Immature natural killer cell (primary cell): ENCODE measurements at regions not wholly inside any gene's neighbourhood (a gene's known extent, or its start where the extent isn't known, plus 50 kb on each side); places are given as distances from the start of the nearest gene placed in this dataset.

ENCODE experiments used
- DNase-seq, 3 donors: peaks; one replicate each; pipeline ENCODE4 v3.0.0; 2022; ENCODE audit warnings: mixed read lengths in 1 of 3
- H3K27ac Mint-ChIP-seq, 6 donors: one replicate each; pipeline ENCODE4 v1.8.0; 2020; ENCODE audit warnings: mixed read lengths in 6 of 6, mild to moderate bottlenecking in 5 of 6, inconsistent platforms in 4 of 6, moderate library complexity in 3 of 6
- H3K27me3 Mint-ChIP-seq, 3 donors: one replicate each; pipeline ENCODE4 v1.8.0; 2020 to 2021; ENCODE audit warnings: low read depth in 3 of 3, mild to moderate bottlenecking in 3 of 3, mixed read lengths in 3 of 3, moderate library complexity in 3 of 3, inconsistent platforms in 1 of 3
- H3K36me3 Mint-ChIP-seq, 3 donors: one replicate each; pipeline ENCODE4 v1.8.0; 2020; ENCODE audit warnings: mixed read lengths in 3 of 3, inconsistent platforms in 2 of 3, mild to moderate bottlenecking in 2 of 3
- H3K4me1 Mint-ChIP-seq, 2 donors: one replicate each; pipeline ENCODE4 v1.8.0; 2020; ENCODE audit warnings: inconsistent platforms in 2 of 2, mild to moderate bottlenecking in 2 of 2, mixed read lengths in 2 of 2, moderate library complexity in 1 of 2
- H3K4me3 Mint-ChIP-seq, 5 donors: one replicate each; pipeline ENCODE4 v1.8.0; 2020; ENCODE audit warnings: mild to moderate bottlenecking in 5 of 5, mixed read lengths in 5 of 5, inconsistent platforms in 3 of 5, moderate library complexity in 3 of 5
- H3K9me3 Mint-ChIP-seq, 6 donors: one replicate each; pipeline ENCODE4 v1.8.0; 2020; ENCODE audit warnings: mild to moderate bottlenecking in 6 of 6, mixed read lengths in 6 of 6, inconsistent platforms in 4 of 6, moderate library complexity in 3 of 6

DNA sequence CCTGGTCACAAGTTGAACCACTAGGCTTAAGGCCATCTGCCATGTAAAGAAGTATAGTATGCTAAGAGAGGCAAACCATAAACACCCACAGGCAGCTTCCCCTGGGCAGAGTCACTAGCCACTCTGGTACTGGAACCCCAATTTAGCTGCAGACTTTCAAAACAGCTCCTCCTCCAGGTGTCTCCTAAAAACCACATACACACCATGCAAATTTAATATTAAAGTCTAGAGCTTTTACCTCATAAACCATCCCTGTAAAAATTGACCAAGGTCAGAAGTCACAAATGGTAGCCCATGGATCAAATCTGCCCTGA lies 99.1 kb upstream of the STT3B start:
- Mint-ChIP-seq H3K9me3 (peaks cover 3 to 16% (median 10%) of the 10 kb centered on the region in 6 donors), H3K4me3 (no peak overlapping the region), H3K27me3 (peaks cover 0 to 18% (median 3%) of the 10 kb centered on the region in 3 donors), H3K27ac (no peak overlapping the region), H3K36me3 (peaks cover 0 to 12% (median 5%) of the 10 kb centered on the region in 3 donors), H3K4me1 (peaks cover 0 to 5% of the 10 kb centered on the region in 2 donors)
- DNase-seq, result no peak

DNA sequence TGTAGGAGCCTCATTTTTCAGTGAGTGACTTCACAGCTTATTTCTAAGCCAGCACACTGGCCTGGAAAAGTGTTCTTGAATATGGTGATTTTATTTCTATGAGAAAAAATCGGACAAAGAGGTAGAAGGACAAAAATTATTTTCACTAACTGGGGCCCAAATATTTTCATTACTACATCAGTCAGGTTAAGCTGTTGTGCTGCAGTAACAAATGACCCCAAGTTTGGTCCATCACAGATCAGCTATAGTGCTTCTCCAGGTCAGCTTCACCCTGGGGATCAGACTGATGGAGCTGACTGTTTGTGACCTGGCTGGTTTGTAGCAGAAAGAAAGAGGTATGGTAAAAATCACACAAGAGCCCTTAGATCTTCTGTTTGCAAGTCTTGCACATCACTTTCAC lies 97.9 kb upstream of the STT3B start:
- H3K27ac Mint-ChIP-seq, result no peak overlapping the region
- peaks cover 0 to 5% of the 10 kb centered on the region in 2 donors for H3K4me1 Mint-ChIP-seq

GRCh38 chr3:31436830-31437229 lies 95.9 kb upstream of the STT3B start:
- DNase-seq, result no peak
- H3K4me1 Mint-ChIP-seq, result peaks cover 0 to 5% of the 10 kb centered on the region in 2 donors
- no peak overlapping the region for H3K4me3 Mint-ChIP-seq
- peaks cover 0 to 12% (median 5%) of the 10 kb centered on the region in 3 donors for H3K36me3 Mint-ChIP-seq
- H3K9me3 Mint-ChIP-seq, result peaks cover 3 to 16% (median 10%) of the 10 kb centered on the region in 6 donors
- H3K27me3 Mint-ChIP-seq, result peaks cover 0 to 14% (median 2%) of the 10 kb centered on the region in 3 donors
- no peak overlapping the region for H3K27ac Mint-ChIP-seq

More for the DNA sequence above, 97.9 kb upstream of the STT3B start:
- DNase-seq, result no peak
- Mint-ChIP-seq H3K9me3 (peaks cover 3 to 16% (median 10%) of the 10 kb centered on the region in 6 donors), H3K4me3 (no peak overlapping the region), H3K36me3 (peaks cover 0 to 12% (median 5%) of the 10 kb centered on the region in 3 donors), H3K27me3 (peaks cover 0 to 14% (median 2%) of the 10 kb centered on the region in 3 donors)

- peaks cover 3 to 16% (median 10%) of the 10 kb centered on the region in 6 donors for H3K9me3 Mint-ChIP-seq
- H3K36me3 Mint-ChIP-seq, result peaks cover 0 to 12% (median 5%) of the 10 kb centered on the region in 3 donors
- no peak for DNase-seq
- no peak overlapping the region for H3K4me3 Mint-ChIP-seq
- H3K27ac Mint-ChIP-seq, result no peak overlapping the region
- H3K27me3 Mint-ChIP-seq, result peaks cover 0 to 12% (median 2%) of the 10 kb centered on the region in 3 donors
- peaks cover 0 to 5% of the 10 kb centered on the region in 2 donors for H3K4me1 Mint-ChIP-seq
Measured at GRCh38 chr3:31438742-31439141, 94.0 kb upstream of the STT3B start.

- peaks cover 0 to 5% of the 10 kb centered on the region in 2 donors for H3K4me1 Mint-ChIP-seq
- no peak for DNase-seq
- no peak overlapping the region for H3K4me3 Mint-ChIP-seq
- H3K27ac Mint-ChIP-seq, result no peak overlapping the region
- H3K9me3 Mint-ChIP-seq, result peaks cover 3 to 16% (median 9%) of the 10 kb centered on the region in 6 donors
- peaks cover 0 to 12% (median 5%) of the 10 kb centered on the region in 3 donors for H3K36me3 Mint-ChIP-seq
- peaks cover 0 to 15% (median 2%) of the 10 kb centered on the region in 3 donors for H3K27me3 Mint-ChIP-seq
Measured at GRCh38 chr3:31439890-31440750, 92.6 kb upstream of the STT3B start.

- Mint-ChIP-seq H3K9me3 (peaks cover 3 to 16% (median 9%) of the 10 kb centered on the region in 6 donors), H3K36me3 (peaks cover 0 to 12% (median 5%) of the 10 kb centered on the region in 3 donors), H3K4me1 (peaks cover 0 to 5% of the 10 kb centered on the region in 2 donors), H3K27ac (no peak overlapping the region), H3K27me3 (peaks cover 0 to 13% (median 1%) of the 10 kb centered on the region in 3 donors), H3K4me3 (no peak overlapping the region)
- no peak for DNase-seq
Measured at GRCh38 chr3:31440878-31441277, 91.8 kb upstream of the STT3B start.

DNA sequence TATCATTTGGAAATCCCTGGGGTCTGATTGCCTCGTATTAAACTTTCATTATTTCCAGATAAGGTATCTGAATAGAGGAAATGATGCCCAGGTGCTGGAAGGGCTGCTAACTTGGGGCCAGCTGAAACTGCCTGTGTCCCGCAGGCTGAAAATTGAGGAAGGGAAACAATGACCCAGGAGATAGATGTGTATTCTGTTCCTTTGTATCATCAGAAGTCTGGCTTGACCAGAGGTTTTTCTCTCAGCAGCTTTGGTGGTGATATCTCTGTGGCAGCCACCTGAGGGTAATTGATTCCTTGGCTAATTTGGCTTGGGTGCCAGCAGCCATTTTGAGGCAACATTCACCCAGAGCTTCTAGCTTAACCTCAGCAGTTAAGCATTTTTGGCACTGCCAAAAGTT lies 90.0 kb upstream of the STT3B start:
- Mint-ChIP-seq H3K9me3 (peaks cover 0 to 2% (median 1%) of the 10 kb centered on the region in 6 donors), H3K36me3 (no peaks in the 10 kb centered on the region), H3K27me3 (peaks cover 0 to 6% (median 0%) of the 10 kb centered on the region in 3 donors), H3K4me1 (no peaks in the 10 kb centered on the region), H3K27ac (no peak overlapping the region), H3K4me3 (no peak overlapping the region)
- no peak for DNase-seq

GRCh38 chr3:31444220-31445142 lies 88.2 kb upstream of the STT3B start:
- peaks cover 0 to 5% (median 1%) of the 10 kb centered on the region in 3 donors for H3K27me3 Mint-ChIP-seq
- peaks cover 0 to 7% (median 0%) of the 10 kb centered on the region in 3 donors for H3K36me3 Mint-ChIP-seq
- H3K9me3 Mint-ChIP-seq, result no peaks in the 10 kb centered on the region
- H3K4me3 Mint-ChIP-seq, result no peak overlapping the region
- peaks cover 9 to 11% of the 10 kb centered on the region in 2 donors for H3K4me1 Mint-ChIP-seq
- H3K27ac Mint-ChIP-seq, result no peak overlapping the region
- no peak for DNase-seq

- H3K27ac Mint-ChIP-seq, result no peak overlapping the region
- no peak for DNase-seq
- H3K36me3 Mint-ChIP-seq, result peaks cover 0 to 7% (median 0%) of the 10 kb centered on the region in 3 donors
- H3K27me3 Mint-ChIP-seq, result peaks cover 1 to 5% (median 1%) of the 10 kb centered on the region in 3 donors
- no peak overlapping the region for H3K4me3 Mint-ChIP-seq
- H3K4me1 Mint-ChIP-seq, result peaks cover 10 to 11% of the 10 kb centered on the region in 2 donors
- no peaks in the 10 kb centered on the region for H3K9me3 Mint-ChIP-seq
Measured at GRCh38 chr3:31445701-31446100, 87.0 kb upstream of the STT3B start.

GRCh38 chr3:31448035-31448881 lies 84.5 kb upstream of the STT3B start:
- peak in 2 of 3 donors; percentile 22 to 24 for DNase-seq

DNA sequence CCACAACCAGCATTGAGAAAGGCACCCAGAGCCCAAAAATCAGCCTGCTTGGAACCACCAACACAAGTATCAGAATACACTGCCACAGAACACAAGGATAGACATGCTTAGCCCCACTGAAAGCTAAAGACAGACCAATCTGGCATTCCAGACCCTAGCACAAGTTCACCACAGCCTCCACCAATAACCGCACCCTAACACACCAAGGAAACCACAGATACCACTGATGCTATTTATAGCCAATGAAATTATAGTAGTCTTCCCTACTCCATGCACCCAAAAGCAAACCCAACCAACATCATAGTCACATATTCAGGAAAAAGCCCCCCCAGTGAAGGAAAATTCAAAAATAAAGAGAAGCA lies 83.9 kb upstream of the STT3B start:
- Mint-ChIP-seq H3K27me3 (peaks cover 1 to 12% (median 6%) of the 10 kb centered on the region in 3 donors), H3K27ac (no peak overlapping the region), H3K36me3 (peaks cover 0 to 7% (median 0%) of the 10 kb centered on the region in 3 donors), H3K4me1 (peaks cover 10 to 11% of the 10 kb centered on the region in 2 donors), H3K4me3 (peak overlapping the region in 1 of 5 donors; percentile 14), H3K9me3 (no peaks in the 10 kb centered on the region)
- no peak for DNase-seq

More at GRCh38 chr3:31448035-31448881, 84.5 kb upstream of the STT3B start:
- Mint-ChIP-seq H3K4me1 (peaks cover 10 to 11% of the 10 kb centered on the region in 2 donors), H3K4me3 (peak overlapping the region in 2 of 5 donors; percentile 13 to 14), H3K27me3 (peaks cover 1 to 12% (median 5%) of the 10 kb centered on the region in 3 donors), H3K9me3 (no peaks in the 10 kb centered on the region), H3K27ac (no peak overlapping the region), H3K36me3 (peaks cover 0 to 7% (median 0%) of the 10 kb centered on the region in 3 donors)

- Mint-ChIP-seq H3K9me3 (no peaks in the 10 kb centered on the region), H3K4me3 (no peak overlapping the region), H3K27me3 (peaks cover 1 to 12% (median 6%) of the 10 kb centered on the region in 3 donors), H3K36me3 (peaks cover 0 to 7% (median 0%) of the 10 kb centered on the region in 3 donors), H3K4me1 (peaks cover 10 to 11% of the 10 kb centered on the region in 2 donors), H3K27ac (no peak overlapping the region)
- no peak for DNase-seq
Measured at GRCh38 chr3:31449318-31449717, 83.4 kb upstream of the STT3B start.

DNA sequence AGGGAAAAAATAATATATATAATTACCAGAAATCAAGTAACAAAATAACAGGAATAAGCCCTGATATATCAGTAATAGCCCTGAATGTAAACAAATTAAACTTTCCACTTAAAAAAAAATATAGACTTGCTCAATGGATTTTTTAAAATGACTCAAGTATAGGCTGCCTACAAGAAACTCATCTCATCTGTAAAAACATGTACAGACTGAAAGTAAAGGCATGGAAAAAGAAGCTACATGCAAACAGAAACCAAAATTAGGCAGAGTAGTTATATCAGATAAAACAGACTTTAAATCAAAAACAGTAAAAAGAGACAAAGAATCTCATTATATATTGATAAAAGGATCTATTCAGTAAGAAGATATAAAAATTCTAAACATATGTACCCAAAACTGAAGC lies 82.4 kb upstream of the STT3B start:
- H3K9me3 Mint-ChIP-seq, result no peaks in the 10 kb centered on the region
- peaks cover 10 to 11% of the 10 kb centered on the region in 2 donors for H3K4me1 Mint-ChIP-seq
- H3K36me3 Mint-ChIP-seq, result peaks cover 0 to 7% (median 4%) of the 10 kb centered on the region in 3 donors
- H3K27me3 Mint-ChIP-seq, result peaks cover 1 to 8% (median 6%) of the 10 kb centered on the region in 3 donors
- no peak overlapping the region for H3K4me3 Mint-ChIP-seq
- DNase-seq, result no peak
- H3K27ac Mint-ChIP-seq, result no peak overlapping the region
